GM21825 (cell line): ENCODE measurements at regions not wholly inside any gene's neighbourhood (a gene's known extent, or its start where the extent isn't known, plus 50 kb on each side); places are given as distances from the start of the nearest gene placed in this dataset.

Experiments
- ATAC-seq: cut with Tn5 transposase; IDR thresholded peaks from one replicate; pipeline ENCODE4 v1.9.1; 2021; ENCODE audit warnings: mild to moderate bottlenecking, moderate library complexity; ENCODE audit not compliant: unreplicated experiment

- no peak for ATAC-seq
These were observed 243.0 kb downstream of the ICE1 start for GRCh38 chr5:5665225-5666075.

GRCh38 chr5:5658889-5659465 is 236.5 kb downstream of the ICE1 start:
- no peak for ATAC-seq

- ATAC-seq, result no peak
These were observed 235.7 kb downstream of the ICE1 start for GRCh38 chr5:5658226-5658625.

- ATAC-seq, result no peak
These were observed 229.7 kb downstream of the ICE1 start for GRCh38 chr5:5652181-5652580.

GRCh38 chr5:5650949-5651348 is 228.5 kb downstream of the ICE1 start:
- ATAC-seq, result no peak

GRCh38 chr5:5650242-5650641 is 227.8 kb downstream of the ICE1 start:
- no peak for ATAC-seq

- ATAC-seq, result no peak
These were observed 227.2 kb downstream of the ICE1 start for GRCh38 chr5:5649641-5650040.

- ATAC-seq, result no peak
These were observed 226.2 kb downstream of the ICE1 start for GRCh38 chr5:5648694-5649093.

- ATAC-seq, result no peak
These were observed 223.4 kb downstream of the ICE1 start for GRCh38 chr5:5645891-5646290.

GRCh38 chr5:5645198-5645597 is 222.7 kb downstream of the ICE1 start:
- no peak for ATAC-seq

- no peak for ATAC-seq
These were observed 221.8 kb downstream of the ICE1 start for GRCh38 chr5:5644249-5644648.

- ATAC-seq, result no peak
These were observed 221.0 kb downstream of the ICE1 start for GRCh38 chr5:5643481-5643880.

GRCh38 chr5:5638211-5638610 is 215.7 kb downstream of the ICE1 start:
- ATAC-seq, result no peak

- no peak for ATAC-seq
These were observed 214.7 kb downstream of the ICE1 start for GRCh38 chr5:5637173-5637572.

- ATAC-seq, result no peak
These were observed 212.3 kb downstream of the ICE1 start for GRCh38 chr5:5634817-5635216.

- ATAC-seq, result no peak
These were observed 211.1 kb downstream of the ICE1 start for GRCh38 chr5:5633579-5633978.

- ATAC-seq, result no peak
These were observed 210.2 kb downstream of the ICE1 start for GRCh38 chr5:5632678-5633077.

GRCh38 chr5:5629607-5629978 is 207.1 kb downstream of the ICE1 start:
- ATAC-seq, result no peak

- ATAC-seq, result no peak
These were observed 206.6 kb downstream of the ICE1 start for GRCh38 chr5:5628866-5629606.

- ATAC-seq, result no peak
These were observed 203.9 kb downstream of the ICE1 start for GRCh38 chr5:5626412-5626811.

GRCh38 chr5:5625491-5625890 is 203.0 kb downstream of the ICE1 start:
- no peak for ATAC-seq

- ATAC-seq, result no peak
These were observed 200.9 kb downstream of the ICE1 start for GRCh38 chr5:5623397-5623796.
